NCI-H2171 (cell line): ENCODE measurements at regions not wholly inside any gene's neighbourhood (a gene's known extent, or its start where the extent isn't known, plus 50 kb on each side); places are given as distances from the start of the nearest gene placed in this dataset.
"Not testable (repeated sequence)": the region's sequence is repeated elsewhere in the genome, so short reads cannot be mapped to it uniquely, and the experiment has no call there.

Source experiments
- DNase-seq: peaks from one replicate; lab custom pipeline; 2025; lab: John Stamatoyannopoulos, UW

DNA sequence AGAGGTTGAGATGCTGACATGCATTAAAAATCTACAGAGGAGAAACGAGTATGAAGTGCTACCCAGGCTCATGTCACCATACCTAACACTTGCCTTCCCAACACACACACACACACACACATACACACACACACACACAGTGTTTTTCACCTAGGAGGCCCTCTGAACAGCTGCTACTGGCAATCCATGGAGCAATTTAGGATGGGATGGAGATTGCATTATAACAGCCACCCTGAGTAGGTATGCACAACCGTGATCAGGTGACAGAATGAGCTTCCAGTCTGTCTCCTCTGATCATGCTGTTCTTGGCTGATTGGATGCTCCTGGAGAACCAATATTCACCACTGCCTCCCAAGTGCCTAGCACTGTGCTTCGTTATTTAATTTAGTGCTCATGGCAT lies 528.5 kb upstream of the CDH5 start:
- DNase-seq: no peak

DNA sequence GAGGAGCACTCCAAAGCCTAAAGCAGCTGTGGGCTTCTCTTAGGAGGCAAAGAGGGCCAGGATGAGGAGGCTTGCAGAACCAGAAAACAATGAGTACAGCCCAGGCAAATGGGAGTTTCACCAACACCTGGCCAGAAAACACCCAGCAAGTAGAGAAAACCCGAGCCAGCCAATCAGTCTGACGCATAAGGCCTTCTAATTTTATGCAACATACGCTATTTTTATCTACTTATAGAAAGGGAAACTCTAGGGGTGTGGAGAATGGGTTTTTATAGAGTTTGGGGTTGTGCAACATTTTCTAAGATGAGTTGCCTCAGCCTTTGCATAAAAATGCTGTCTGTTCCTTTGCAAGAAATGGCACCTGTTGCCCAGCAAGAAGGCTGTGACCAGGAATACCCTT lies 529.0 kb upstream of the CDH5 start:
- no peak for DNase-seq

DNA sequence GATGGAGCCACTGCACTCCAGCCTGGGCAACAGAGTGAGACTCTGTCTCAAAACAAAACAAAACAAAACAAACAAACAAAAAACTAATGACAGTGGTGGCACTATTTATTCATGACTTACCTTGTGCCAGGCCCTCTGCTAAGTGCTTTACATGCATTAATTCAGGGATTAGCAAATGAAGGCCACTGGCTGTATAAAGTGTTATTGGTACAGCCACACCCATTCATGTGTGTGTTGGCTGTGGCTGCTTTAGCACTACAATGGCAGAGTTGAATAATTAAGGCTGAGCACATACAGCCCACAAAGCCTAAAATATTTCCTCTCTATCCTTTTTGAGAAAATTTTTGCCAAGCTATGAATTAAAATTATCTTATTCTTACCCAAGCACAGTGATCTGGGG lies 531.8 kb upstream of the CDH5 start:
- no peak for DNase-seq

DNA sequence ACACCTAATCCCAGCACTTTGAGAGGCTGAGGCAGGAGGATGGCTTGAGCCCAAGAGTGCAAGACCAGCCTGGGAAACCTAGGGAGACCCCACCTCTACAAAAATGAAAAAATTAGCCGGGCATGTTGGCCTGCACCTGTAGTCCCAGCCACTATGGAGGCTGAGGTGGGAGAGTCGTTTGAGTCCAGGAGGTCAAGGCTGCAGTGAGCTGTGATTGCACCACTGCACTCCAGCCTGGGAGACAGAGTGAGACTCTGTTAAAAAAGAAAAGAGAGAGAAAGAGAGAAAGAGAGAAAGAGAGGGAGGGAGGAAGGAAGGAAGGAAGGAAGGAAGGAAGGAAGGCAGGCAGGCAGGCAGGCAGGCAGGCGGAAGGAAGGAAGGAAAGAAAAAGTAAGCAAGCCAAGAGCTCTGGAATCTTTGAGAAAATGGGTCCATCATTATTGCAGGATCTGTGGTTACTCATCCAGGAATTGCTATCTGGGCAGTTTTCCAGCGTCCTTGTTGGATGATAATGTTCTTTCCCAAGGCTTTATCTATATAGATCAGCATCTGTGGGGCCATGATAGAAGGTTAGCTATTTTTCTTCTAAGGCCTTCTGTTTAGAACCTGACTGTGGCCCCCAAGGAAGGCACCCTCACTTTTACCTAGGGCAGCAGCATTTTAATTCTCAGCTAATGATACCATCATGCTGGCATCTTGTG lies 533.2 kb upstream of the CDH5 start:
- DNase-seq: no peak

DNA sequence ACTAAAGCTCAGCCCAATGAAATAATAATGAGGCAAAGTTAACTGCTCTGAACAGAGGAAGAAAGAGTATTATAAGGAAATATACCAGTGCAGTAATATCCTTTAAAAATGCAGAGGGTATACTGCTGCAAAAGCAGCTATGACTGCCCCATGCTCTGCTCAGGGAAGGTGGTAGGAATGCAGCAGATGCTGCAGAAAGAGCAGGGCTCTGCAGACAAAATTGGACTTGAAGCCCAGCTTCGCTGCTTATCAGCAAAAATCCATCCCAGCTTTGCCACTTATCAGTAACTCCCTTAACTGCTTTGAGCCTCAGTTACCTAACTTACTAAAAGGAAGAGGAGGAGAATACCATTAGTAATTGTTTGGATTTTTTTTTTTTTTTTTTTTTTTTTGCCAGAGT lies 533.8 kb upstream of the CDH5 start:
- DNase-seq: no peak

DNA sequence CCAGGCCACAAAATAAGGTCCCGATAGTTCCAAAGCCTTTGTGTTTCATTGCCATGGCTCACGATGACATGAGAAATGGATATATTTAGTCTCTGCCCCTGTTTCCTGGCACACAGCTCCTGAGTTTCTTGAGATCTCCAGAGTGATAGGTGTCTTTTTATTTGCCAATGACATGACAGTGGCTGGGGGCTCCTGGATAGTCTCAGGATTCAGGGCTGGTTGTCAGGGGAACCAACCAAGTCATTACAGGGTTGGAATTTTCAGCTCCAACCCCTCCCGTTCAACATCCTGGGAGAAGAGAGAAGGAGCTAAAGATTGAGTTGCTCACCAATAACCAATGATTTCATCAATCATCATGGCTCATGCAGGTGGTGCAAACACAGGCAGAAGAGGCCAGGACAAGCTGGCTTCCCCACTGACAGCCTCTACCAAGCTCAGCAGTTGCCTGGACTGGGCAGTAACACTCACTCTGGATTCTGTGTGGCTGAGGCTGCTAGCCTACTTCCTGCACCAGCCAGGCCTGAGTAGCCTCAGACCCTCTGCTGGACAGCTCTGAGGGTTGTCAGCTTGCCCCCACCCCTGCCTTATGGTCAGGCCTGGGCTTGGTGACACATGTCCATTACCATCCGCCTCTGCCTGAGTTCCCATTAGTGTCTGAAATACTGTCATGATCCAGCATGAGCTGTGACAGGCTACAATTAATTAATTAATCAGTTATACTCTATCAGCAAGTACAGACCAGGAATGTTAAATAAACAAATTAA lies 534.4 kb upstream of the CDH5 start:
- DNase-seq: no peak

DNA sequence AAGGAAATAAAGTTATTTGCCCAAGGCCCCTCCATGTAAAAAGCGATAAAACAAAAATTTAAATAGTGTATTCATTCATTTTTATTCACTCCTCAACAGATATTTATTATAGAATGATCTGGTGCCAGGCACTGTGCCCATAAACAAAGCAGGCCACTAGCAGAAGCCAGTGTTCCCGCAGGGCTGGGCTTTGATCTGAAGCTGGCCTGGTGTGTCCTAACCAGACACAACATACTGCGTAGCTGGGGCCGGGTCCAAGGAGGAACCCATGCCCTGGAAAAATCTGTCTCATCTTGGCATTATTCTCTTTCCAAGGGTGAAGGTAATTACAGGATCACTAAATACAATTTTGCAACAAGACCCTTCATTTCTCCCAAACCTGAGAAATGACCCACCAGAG lies 537.4 kb upstream of the CDH5 start:
- no peak for DNase-seq

DNA sequence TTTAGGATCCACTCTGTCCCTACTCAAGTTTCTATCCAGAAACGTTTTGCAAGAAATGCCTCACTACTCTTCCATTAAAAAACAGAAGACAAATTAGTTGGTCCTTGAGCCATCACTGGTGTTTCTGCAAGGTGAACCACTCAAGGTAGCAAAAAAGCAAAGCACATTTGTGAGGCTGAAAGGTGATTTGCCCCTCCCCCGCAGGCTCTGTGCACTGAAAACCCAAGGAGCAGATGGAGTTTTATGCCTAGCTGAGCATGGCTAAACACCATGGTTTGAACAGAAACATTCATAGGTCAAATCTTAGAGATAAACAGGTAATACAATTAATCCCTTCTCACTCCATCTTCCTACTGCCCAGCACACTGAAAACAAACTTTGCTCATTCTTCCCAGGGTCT lies 538.2 kb upstream of the CDH5 start:
- peak; percentile 11 for DNase-seq

DNA sequence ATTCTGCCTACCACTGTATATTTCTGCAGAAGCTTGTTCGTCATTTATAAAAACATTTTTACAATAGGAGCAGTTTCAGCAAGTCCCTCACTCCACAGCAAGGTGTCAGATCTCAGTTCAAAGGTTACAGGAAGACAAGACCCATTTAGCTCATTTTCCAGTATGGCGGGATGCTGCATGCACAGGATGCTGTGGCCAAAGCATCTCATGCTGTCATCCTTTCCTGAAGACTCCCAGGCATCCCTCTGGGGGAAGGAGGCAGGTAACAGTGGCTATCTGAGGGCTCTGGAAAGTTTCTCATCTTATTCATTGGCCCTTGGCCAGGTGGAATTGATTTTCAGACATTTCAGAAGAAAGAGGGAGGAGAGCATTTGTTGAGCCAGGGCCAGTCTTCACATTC lies 539.3 kb upstream of the CDH5 start:
- no peak for DNase-seq

DNA sequence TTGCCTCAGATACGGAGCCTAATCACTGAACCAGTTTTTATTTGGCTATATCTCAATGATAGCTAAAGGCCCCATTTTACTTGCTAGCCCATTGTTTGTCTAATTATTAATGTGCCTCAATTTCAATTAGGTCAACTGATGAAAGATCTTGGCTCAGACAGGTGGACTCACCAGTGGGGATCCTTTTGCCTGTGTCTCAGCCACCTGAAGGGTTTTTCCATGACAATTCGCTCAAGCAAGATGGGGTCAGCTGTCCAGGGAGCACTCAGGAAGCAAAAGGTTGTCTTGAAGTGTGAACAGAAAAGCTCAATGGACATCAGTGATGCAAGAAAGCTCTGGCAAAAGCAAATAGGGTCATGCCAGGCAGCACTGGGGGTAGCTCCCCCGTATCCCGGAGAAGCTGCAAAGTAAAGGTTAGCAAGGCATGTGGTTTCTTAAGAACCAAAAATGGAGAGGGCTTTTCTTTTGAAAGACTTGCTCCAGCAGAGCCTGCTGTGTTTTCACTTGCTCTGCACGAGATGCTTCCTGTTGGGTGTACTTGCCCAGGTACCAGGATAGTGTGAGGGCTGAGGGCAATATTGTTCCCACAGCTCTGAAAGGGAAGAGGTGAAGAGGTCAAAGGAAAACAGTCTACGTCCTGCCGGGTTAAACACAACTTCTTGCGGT lies 541.2 kb upstream of the CDH5 start:
- DNase-seq: no peak

DNA sequence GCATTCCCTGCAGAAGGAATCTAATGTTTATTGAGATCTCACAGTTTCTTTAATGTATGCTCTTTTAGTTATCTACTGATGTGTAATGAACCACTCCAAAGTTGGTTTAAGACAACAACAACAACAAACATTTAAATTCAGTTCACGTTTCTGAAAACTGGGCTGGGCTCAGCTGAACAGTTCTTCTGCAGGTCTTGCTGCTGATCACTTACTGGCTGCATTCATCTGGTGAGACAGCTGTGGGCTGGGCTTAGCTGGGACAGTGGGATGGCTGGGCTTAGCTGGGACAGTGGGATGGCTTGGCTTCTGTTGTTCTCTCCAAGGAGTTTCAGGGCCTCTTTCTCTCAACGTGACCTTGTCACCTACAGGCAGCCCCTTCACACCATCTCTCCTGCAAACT lies 544.3 kb upstream of the CDH5 start:
- DNase-seq: no peak

DNA sequence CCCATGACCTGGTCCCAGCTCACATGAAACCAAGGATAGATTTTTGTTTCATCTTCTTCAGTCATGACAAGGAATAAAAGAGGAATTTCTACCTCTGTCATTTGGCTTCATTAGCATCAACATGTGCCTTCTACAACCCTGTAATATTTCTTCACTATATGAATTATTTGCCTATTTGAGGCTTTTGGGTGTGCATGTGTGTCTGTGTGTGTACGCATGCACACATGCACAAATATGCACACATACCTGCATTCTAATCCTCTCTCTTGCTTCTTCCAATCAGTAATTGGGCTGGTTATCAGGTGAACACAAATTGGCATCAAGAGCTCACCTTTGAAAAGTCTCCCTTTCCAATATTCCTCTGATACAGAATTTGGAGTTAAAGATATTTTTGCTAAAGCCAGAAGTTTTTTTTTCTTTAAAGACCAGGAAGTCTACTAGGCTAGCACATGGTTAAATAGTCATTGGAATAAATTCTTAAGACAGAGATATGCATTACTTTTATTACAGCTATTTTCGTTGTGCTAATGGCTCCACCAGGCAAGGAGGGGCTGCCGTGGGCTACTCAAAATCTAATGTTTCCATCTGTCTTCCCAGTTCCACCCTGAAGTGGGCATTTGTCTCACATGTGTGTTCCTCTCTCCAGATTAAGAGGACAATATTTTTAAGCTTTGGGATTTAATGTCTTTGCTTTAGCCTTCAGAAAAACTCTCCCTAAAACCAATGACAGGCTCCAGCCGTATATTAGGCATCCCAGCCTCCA lies 547.2 kb upstream of the CDH5 start:
- DNase-seq: no peak

DNA sequence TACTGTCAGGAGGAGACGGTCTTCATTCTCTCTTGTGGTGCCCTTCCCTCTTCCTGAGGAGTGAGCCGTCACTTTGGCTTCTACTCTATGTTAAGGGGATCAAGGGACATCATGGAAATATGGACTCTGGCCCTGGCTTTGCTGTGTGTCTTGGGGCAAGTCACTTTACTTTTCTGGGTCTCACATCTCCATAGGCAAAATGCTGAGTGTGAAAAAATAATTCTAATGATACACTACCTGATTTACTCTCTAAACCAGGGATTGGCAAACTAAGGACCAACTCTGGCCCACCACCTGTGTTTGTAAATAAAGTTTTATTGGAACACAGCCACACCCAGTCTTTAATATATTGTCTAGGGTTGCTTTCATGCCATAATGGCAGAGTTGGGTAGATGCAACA lies 548.7 kb upstream of the CDH5 start:
- no peak for DNase-seq

DNA sequence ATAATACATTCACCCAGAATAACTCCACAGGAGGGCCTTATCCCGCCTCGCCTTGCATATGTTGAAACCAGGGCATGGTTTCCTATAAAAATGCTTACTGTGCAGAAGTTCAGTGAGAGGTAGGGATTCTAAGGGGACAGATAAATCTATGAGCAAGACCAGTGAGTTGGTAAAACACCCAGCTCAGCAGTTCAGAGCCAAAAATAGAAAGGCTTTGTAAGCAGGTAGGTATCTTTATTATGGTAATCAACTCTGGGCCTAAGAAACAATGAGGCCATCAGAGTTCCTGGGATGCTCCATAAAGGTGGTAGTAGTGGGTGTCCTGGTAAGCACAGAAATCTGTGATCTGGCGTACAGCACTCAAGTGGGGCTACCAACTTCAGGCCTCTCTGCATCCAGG lies 549.4 kb upstream of the CDH5 start:
- no peak for DNase-seq

DNA sequence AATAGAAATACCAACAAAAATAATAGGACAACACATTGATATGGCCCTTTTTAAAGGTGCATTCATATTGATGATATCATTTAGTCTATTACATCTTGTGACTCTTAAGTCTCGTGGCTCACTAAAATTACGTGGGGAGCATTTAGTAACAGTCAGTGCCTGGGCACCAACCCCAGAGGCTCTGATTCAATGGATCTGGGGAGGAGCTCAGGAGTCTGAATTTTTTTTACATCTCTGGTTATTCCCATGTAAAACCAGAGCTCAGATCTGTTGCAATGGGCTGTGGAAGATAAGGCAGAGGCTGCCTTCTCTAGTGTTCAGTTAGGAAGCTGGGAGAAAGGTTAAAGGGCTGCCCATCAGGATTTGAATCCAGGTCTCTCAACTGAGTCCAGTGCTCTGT lies 549.9 kb upstream of the CDH5 start:
- no peak for DNase-seq

DNA sequence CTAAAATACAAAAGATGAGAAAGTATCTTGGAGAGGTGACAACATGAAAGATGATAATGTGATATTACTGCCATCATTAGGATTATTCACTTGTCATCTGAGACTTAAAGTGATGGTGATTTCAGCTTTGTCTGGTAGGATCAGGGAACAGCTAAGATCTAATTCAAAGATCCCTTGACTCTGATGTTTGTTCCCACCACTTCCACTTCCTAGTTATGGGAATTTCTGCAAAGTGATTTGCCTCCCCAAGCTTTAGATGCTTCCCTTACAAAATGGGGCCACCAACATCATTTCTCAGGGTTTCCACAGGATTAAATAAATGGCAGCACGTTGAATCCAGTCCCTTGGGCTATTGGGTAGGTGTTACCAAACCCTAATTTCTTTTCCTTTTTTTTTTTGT lies 550.8 kb upstream of the CDH5 start:
- no peak for DNase-seq

DNA sequence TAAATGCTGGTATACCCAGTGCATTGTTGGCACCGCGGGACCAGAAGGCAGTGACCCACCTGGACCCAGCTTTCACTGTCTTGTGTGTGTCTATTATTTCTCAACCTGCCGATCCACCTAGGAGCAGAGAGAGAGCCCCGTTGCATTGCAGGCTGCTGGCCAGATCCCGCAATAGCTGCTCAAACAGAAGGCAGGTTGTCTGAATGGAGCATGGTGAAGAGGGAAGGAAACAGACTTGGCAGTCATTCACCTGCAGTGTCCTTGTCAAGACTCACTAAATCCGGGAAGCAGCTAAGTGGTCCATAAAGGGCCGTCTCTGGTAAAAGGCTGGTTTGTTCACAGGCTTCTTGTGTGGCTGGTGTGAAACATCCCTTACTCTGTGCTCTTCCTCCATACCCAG lies 552.6 kb upstream of the CDH5 start:
- DNase-seq: not testable (repeated sequence)

DNA sequence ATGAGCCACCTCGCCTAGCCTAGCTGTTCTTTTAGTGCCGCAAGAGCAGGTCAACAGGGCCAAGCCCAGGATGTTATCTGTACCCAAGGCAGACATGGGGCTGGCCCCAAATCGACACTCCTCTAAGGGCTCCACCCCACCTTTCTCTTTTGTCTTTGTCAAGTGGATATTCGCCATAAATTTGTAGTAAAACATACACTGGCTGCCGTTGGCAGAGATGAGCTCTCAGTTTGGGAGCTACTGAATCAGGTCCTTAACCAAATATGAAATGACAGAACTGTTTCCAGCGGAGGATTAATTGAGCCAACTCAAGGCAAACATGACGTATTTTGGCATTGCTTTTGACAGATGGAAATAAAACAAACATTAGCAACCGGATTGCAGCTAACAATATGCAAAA lies 556.9 kb upstream of the CDH5 start:
- no peak for DNase-seq

DNA sequence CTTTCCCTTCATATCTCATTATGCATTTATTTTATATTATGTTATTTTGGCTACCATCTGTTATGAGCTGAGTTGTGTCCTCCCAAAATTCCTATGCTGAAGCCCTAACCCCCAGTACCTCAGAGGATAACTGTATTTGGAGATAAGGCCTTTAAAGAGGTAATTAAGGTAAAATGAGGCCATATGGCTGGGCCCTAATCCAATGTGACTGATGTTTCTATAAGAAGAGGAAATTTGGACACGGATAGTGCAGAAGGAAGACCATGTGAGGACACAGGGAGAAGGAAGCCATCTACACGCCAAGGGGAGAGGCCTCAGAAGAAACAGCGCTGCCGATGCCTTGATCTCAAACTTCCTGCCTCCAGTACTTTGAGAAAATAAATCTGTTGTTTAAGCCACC lies 557.7 kb upstream of the CDH5 start:
- no peak for DNase-seq

DNA sequence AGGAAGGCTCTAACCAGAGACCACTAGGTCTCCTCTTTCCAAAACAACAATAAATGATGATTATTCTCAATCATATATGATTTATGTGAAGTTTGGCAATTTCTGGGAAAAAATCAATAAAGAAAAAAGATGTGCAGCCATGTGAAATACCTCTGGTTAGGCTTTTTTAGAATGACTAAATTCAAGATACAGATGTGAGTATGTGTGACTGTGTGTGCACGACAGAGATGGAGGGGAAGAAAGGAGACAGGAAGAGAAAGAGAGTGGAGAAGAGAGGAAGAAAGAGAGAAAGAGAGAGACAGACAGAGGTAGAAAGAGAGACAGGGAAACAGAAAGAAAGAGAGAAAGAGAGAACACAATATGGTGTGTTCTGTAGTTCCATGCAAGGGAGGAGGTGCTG lies 558.6 kb upstream of the CDH5 start:
- no peak for DNase-seq

DNA sequence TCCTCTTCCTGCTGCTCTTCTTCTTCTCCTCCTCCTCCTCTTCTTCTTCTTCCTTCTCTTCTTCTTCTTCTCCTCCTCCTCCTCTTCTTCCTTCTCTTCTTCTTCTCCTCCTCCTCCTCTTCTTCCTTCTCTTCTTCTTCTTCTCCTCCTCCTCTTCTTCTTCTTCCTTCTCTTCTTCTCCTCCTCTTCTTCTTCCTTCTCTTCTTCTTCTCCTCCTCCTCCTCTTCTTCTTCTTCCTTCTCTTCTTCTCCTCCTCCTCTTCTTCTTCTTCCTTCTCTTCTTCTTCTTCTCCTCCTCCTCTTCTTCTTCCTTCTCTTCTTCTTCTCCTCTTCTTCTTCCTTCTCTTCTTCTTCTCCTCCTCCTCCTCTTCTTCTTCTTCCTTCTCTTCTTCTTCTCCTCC lies 560.8 kb upstream of the CDH5 start:
- not testable (repeated sequence) for DNase-seq

DNA sequence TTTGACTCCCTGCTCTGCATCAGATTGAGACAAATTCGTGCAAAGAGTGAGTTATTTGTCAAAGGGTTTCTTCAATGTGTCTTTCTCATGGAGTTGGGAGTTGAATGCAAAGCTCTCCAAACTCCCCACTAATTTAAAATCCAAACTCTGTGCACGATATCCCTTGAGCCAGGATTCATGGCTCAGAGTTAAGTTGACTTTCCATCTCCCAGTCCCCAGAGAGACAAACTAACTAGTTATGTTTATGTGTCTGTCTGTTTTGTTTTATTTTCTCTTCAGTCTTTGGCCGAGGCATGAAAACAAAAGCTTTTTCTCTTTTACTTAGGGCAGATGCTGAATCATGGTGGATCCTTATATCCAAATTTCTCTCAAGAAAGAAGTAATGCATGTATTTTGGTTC lies 570.0 kb upstream of the CDH5 start:
- DNase-seq: no peak

DNA sequence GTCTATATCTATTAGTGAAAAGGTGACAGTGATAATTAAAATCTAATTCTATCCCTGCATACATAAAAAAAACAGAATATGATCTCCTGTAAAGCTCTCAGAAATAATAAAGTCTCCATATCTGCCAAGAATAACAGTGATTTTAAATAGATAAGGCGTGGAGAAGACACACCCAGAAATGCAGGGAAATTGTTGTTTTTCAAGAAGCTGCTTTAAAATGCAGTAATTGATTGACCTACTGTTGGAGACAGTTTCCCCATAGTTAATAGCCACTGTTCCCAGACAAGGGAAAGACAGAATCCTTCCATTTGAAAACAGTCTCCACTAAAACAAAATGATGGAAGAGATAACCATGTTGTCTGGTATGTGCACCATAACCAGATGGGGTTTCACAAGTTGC lies 571.5 kb upstream of the CDH5 start:
- no peak for DNase-seq
